GM21576 (cell line): ENCODE measurements at regions not wholly inside any gene's neighbourhood (a gene's known extent, or its start where the extent isn't known, plus 50 kb on each side); places are given as distances from the start of the nearest gene placed in this dataset.
"Not testable (repeated sequence)": the region's sequence is repeated elsewhere in the genome, so short reads cannot be mapped to it uniquely, and the experiment has no call there.

Source experiments
- ATAC-seq: cut with Tn5 transposase; IDR thresholded peaks from one replicate; pipeline ENCODE4 v1.9.1; 2021; ENCODE audit warnings: mild to moderate bottlenecking, moderate library complexity; ENCODE audit not compliant: unreplicated experiment

DNA sequence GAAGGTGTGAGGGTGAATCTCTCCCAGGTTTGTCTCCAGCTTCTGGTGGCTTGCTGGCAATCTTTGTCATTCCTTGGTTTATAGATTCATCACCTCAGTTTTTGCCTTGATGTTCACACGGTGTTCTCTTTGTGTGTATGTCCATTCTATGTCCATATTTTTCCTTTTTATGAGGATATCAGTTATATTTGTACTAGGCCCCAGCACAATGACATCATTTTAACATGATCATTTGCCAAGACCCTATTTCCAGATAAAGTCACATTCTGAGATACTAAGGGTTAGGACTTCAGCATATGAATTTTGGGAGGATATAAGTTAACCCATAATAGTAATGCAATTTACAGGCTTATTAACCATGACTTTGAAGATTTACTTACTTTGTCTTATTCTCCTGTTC, 649.0 kb downstream of the CPS1 start:
- ATAC-seq, result no peak

GRCh38 chr2:211205836-211206235, 649.4 kb downstream of the CPS1 start:
- no peak for ATAC-seq

DNA sequence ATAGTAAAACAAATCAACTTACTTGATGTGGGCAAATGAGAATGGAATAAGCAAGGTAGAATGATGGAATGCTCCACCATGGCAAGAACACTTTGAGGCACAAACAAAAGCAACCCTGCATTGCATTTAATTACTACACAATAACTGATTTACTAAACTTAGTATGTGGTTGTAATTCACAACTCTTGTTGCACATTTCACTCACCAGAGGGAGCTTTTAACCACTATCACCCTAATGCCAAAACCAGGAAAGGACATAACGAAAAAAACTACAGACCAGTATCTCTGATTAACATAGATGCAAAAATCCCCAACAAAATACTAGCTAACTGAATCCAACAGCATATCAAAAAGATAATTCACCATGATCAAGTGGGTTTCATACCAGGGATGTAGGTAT, 659.8 kb downstream of the CPS1 start:
- ATAC-seq, result no peak

DNA sequence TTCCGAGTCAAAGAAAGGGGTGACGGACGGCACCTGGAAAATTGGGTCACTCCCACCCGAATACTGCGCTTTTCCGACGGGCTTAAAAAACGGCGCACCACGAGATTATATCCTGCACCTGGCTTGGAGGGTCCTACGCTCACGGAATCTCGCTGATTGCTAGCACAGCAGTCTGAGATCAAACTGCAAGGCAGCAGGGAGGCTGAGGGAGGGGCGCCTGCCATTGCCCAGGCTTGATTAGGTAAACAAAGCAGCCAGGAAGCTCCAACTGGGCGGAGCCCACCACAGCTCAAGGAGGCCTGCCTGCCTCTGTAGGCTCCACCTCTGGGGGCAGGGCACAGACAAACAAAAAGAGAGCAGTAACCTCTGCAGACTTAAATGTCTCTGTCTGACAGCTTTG, 663.1 kb downstream of the CPS1 start:
- not testable (repeated sequence) for ATAC-seq

DNA sequence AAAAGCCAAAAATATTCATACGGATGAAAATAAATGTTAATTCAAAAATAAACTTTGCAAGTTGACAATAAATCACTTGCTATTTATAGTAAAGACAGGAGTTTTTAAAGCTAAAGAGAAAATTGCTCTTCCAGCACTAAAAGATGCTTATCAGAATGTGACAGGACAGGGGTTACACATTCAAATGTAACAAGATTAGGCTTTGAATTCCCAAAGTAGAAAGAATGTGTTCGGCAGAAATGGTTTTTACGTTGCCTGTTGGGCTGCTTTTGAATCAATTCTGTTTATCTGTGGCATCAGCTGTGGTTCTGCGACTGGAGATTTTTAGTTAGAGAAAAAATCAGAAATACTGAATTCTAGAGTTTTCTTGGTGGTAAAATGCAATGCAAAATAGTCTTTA, 669.4 kb downstream of the CPS1 start:
- no peak for ATAC-seq

DNA sequence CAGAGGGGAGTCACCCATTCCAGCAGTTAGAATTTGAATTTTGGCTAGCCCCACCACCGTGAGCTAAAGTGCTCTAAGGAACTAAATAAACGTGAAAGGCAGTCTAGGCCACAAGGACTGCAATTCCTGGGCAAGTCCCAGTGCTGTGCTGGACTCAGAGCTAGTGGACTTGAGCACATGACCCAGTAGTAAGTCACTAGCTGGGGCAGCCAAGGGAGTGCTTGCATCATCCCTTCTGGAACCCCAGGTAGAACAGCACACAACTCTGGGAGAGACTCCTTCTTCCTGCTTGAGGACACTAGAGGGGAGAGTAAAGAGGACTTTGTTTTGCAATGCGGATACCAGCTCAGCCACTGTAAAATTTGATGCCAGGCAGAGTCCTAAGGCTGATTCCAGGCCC, 672.2 kb downstream of the CPS1 start:
- ATAC-seq, result no peak

GRCh38 chr2:211237586-211238275, 681.3 kb downstream of the CPS1 start:
- no peak for ATAC-seq

GRCh38 chr2:211241891-211242290, 685.5 kb downstream of the CPS1 start:
- ATAC-seq, result no peak

GRCh38 chr2:211247751-211248150, 691.4 kb downstream of the CPS1 start:
- no peak for ATAC-seq

DNA sequence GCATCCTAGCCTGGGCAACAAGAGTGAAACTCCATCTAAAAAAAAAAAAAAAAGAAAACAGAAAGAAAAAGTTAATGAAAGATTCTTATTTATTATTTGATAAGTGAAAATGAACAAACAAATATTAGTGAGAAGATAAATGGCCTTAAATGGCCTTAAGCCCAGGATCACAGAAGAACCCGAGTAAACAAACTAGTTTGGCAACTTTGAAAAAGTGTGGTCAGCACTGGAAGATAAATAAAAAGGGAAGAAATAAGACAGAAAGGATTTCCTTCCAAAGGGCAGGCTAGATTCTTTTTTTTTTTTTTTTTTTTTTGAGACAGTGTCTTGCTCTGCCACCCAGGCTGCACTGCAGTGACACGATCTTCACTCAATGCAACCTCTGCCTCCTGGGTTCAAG, 692.4 kb downstream of the CPS1 start:
- no peak for ATAC-seq

DNA sequence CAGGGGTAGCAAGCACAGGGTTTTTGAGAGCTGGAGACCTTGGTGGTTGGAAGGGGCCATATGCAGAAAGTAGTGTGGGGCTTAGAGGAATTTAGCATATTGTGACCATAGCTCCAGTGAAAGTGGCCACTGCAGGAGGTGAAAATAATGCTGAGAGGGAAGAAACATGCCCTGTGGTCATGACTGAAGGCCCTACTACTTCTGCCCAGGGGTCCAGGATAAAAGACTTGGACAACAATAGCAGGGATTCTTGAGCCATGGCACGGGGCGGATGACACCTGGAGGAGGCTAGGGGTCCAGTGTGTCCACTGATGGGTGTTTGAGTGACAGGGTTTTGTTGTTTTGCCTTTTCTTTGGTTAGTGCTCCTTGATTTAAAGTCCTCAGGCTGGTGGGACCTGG, 694.6 kb downstream of the CPS1 start:
- ATAC-seq, result no peak

DNA sequence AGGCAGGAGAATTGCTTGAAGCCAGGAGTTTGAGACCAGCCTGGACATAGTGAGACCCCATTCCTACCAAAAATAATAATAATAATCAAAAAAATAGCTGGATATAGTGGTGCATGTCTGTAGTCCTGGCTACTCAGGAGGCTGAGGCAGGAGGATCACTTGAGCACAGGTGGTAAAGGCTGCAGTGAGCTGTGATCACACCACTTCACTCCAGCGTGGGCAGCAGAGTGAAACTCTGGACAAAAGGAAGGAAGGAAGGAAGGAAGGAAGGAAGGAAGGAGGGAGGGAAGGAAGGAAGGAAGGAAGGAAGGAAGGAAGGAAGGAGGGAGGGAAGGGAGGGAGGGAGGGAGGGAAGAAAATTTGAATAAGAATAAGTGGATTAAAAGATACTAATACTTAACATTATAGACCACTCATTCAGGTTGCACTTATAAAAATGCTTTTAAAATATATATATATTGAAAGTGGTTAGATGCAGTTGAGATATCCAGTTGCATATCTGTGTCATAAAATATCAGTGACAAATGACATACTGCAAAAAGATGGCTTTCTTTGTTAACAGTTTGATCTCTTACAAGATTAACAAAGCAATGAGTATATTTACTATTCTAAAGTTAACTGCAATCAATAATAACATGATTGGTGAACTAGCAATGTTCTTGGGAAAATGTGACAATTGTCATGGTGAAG, 702.4 kb downstream of the CPS1 start:
- no peak for ATAC-seq

DNA sequence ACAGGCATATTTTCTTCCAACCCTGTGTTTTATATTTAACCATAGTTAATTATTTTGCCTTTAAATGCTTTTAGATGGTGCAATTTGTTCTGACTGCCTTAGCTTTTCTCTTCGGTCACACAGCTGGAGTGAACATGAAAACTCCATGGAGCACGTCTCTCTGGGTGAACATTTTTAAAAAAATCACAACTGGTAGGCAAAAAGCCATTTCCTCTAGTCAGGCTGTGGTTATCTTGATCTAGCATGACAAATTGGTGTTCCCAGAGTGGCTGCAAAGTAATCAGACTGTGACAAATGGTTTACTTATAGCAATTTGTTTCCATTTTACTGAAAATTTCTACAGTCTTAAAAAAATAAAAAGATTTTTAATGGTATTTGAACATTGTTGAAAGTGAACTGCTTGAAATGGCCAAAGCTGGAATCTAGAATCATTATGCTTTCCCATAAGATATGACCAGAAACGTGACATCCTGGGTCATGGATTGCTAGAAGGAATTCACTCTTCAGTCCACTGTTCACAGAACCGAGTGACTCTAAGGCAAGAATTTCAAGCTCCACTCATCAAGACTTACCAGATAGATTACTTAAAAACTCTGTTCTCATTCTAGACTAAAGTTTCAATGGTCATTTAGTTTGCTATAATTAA, 703.6 kb downstream of the CPS1 start:
- no peak for ATAC-seq

- ATAC-seq, result no peak
Measured at GRCh38 chr2:211270257-211270656, 713.9 kb downstream of the CPS1 start.

DNA sequence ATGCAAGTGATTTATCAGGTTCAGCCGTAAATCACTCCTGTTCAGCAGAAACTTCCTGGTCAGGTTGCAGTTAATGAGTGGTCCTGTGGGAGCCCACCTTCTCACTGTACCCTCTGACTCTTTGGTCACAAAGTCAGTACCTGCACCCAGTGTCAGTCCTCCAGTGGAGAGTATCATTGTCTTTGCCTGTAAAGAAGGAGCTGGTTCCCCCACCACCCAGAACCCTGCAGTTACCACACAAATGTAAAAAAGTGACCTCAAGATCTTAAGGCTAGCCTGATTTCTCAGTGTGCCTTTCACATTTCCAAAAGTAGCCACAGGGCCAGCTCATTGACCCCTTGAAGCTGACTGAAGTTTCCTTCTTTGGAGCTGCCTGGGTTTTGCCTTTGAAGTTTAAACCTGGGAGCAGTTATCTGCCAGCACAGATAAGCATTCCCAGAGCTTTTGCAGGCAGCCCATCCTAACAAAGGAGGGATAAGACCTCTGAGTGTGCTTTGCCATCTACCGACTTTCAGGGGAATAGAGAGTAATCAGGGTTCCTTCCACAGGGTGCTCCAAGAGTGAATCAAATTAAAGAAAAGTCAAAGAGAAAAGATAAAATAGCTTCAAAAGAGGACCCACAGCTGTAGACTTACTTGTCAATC, 725.2 kb downstream of the CPS1 start:
- no peak for ATAC-seq

GRCh38 chr2:211302676-211303075, 746.3 kb downstream of the CPS1 start:
- ATAC-seq, result no peak

- no peak for ATAC-seq
Measured at GRCh38 chr2:211306929-211307328, 750.5 kb downstream of the CPS1 start.
